CD4-positive, alpha-beta T cell treated with Interleukin-1 beta for 1 hour (primary cell): ENCODE measurements at regions not wholly inside any gene's neighbourhood (a gene's known extent, or its start where the extent isn't known, plus 50 kb on each side); places are given as distances from the start of the nearest gene placed in this dataset.

Source experiments
- DNase-seq, 2 donors: peaks; one replicate each; pipeline ENCODE4 v3.0.0-alpha.2; 2020 to 2022

- DNase-seq = no peak
Measured at GRCh38 chr2:122447237-122447636, 691.8 kb downstream of the TSN start.

DNA sequence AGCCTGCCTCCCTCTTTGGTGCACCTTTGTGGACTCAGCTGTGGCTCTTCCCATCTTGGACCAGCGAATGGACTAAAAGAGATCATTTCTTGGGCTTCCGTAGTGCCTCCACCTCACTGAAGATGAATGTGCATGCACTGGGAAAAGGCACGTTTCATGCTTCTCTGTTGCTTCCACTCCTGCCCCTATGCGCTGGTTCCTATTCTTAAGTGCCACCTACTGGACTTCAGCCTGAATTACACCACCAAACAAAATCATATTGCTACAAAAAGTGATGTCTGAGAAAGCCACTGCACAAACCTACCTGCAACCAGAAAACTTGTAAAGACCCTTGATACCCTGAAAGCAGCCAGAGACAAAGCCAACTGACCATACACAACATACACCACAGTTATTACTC lies 695.6 kb downstream of the TSN start:
- DNase-seq = no peak

DNA sequence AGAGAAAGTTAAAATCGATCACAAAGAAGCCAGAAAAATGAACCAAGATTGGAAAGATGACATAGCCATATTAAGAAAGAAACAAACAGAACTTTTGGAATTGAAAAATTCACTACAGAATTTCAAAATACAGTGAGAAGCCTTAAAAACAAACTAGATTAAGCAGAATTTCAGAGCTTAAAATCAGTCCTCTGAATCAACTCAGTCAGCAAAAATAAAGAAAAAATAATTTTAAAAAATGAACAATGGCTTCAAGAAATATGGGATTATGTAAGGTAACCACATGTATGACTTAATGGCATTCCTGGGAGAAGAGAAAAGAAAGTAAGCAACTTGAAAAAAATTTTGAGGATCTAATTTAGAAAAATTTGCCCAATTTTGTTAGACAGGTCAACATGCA lies 696.2 kb downstream of the TSN start:
- DNase-seq = no peak

- DNase-seq = no peak
Measured at GRCh38 chr2:122469147-122469546, 713.7 kb downstream of the TSN start.

DNA sequence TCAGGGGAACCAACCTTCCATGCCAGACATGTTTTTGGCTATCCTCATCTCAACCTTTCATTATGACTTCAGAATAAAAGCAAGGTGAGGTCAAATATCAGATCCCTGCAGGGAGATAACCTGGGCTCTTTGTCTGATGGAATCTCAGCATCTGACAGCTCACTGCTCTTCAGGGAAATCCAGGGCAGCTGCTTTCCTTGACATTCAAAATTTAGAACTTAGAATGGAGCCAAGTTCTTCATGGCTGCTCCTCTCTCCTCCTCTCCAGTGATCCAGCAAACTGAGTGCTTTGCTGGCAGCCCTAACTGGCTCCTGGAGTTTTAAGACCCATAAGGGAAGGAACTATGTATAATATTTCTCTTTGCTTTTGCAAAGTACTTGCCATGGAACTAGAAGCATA lies 716.3 kb downstream of the TSN start:
- no peak for DNase-seq

- no peak for DNase-seq
Measured at GRCh38 chr2:122478117-122478516, 722.7 kb downstream of the TSN start.

DNA sequence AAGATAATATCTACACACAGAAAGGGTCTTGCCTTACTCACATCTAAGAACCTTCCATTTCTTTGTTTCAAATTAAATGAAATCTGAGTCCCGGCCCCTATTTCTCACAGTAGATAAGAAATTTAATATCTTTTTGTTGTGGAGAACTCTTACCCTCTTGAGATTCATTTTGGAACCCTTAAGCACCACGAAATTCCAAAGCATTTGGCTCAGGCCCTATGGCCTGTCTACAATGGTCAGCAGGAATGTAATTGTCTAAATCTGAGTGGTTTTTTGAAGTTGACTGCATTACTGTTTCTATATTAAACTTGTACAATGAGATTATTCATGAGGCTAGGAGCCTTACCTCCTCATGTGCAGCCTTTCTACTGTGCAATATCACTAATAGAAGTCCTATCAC lies 723.3 kb downstream of the TSN start:
- DNase-seq = no peak

GRCh38 chr2:122480501-122481243 lies 725.2 kb downstream of the TSN start:
- DNase-seq = no peak

DNA sequence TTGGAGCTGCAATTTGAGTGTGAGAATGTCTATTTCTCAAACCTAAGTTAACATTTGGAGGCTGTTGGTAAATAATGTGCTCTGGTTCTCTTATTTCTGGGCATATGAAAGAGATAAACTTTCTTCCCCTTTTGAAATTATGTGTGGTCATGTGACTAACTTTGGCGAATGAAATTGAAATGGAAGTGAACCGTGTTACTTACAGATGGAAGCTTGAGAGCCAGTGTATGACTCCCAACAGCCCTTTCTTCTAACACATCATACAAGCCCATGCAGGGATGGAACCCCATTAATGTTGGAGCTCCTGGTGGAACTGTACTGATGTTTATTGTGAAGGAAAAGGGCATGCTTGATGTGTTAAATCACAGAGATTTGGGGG lies 725.8 kb downstream of the TSN start:
- no peak for DNase-seq

DNA sequence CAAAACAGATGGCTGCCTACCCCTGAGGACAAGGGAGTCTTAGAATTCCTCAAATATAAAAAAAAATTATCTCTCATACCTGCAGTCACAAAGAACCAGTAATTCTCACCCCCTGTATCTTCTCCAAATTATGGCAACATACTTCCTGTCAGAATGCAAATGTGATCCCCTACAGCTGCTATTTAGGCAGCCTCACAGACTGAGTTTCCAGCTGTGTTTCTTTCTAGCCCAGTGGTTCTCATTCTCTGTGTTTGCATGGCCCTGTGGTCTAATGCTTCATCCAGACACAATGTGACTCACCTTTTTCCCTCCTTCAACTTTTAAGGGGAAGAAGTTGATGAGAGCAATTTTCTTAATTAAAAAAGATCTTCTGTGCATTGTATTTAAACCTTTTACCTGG lies 726.3 kb downstream of the TSN start:
- no peak for DNase-seq

DNA sequence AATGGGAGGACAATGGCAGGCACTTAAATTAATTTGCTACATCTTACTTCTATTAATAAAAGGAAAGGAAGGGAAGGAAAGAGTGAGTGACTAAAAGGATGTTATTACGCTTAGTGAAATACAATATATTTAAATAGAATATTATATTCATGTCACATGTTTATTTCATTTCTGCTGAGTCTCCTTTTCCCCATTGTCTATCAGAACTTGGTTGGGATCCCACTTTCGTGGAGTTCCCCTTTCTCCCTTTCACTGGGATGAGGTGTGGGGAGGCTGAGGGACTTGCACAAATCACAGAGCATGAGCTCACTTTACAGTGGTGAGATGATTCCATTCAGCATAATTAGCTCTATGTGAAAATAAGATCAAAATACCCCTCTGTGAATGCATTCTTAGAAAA lies 730.6 kb downstream of the TSN start:
- DNase-seq = no peak

GRCh38 chr2:122486705-122487415 lies 731.4 kb downstream of the TSN start:
- no peak for DNase-seq

DNA sequence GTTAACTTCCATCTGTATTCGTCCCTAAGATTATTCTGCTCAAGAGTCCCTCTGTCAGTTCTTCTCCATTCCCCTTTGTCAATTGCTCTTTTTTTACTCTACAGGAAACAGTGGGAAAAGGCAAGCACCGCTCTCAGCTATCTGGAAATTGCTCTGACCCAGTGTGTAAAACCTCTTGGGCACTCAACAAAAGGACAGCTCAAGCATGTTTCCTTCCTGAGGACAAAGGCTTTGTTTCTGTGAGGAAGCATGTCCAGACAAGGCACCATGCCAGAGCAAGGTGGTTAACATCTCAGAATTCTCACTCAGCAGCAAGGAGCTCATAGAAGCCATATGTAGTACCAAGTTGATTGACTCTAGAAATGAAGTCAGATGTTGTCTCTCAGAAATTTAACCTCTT lies 735.6 kb downstream of the TSN start:
- no peak for DNase-seq

- no peak for DNase-seq
Measured at GRCh38 chr2:122500316-122501105, 745.1 kb downstream of the TSN start.

GRCh38 chr2:122506620-122507019 lies 751.2 kb downstream of the TSN start:
- DNase-seq = no peak

GRCh38 chr2:122507261-122507660 lies 751.8 kb downstream of the TSN start:
- DNase-seq = no peak

DNA sequence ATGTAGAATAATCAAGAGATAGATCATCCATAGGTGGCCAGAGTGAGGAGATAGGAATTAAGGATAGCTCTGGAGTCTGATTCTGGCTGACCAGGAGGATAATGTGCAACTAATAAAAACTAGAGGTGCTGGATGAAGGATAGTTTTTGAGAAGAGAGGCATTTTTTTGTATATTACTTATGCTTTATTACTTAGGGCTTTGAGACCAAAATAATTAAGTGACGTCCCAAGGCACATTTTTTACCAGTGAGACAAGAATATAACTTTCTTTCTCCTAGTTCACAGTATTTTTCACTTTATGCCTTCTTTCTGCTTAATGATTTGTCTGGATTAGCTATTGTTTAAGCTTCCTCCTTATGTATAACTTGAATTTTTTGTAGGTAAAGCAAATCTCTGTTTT lies 756.6 kb downstream of the TSN start:
- DNase-seq = no peak

DNA sequence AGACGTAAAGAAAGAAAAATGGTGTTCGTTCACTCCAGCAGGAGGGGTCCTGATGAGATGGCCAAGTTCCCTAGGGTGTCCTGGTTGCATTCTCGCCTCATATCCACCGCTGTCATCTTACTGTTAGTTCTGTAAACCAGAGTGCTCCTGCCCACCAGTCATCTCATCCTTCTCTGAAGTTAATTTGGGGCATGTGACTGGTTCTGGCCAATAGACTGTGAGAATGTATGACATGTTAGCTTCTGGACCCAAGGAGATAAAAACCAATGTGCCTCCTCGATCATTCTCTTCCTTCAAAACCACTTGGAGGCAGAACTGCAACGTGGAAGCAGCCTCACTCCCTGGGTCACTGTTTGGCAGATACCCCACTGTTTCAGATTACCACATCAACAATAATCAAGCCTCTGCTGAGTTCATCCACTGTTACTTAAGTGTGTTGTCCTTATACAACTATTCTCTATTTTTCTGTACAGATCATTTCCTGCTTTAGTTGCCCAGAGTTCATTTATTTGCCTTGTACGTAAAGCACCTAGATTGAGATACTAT lies 759.1 kb downstream of the TSN start:
- no peak for DNase-seq

- DNase-seq = no peak
Measured at GRCh38 chr2:122515731-122516290, 760.4 kb downstream of the TSN start.

- DNase-seq = no peak
Measured at GRCh38 chr2:122516775-122517174, 761.3 kb downstream of the TSN start.

GRCh38 chr2:122519366-122519765 lies 763.9 kb downstream of the TSN start:
- DNase-seq = no peak

DNA sequence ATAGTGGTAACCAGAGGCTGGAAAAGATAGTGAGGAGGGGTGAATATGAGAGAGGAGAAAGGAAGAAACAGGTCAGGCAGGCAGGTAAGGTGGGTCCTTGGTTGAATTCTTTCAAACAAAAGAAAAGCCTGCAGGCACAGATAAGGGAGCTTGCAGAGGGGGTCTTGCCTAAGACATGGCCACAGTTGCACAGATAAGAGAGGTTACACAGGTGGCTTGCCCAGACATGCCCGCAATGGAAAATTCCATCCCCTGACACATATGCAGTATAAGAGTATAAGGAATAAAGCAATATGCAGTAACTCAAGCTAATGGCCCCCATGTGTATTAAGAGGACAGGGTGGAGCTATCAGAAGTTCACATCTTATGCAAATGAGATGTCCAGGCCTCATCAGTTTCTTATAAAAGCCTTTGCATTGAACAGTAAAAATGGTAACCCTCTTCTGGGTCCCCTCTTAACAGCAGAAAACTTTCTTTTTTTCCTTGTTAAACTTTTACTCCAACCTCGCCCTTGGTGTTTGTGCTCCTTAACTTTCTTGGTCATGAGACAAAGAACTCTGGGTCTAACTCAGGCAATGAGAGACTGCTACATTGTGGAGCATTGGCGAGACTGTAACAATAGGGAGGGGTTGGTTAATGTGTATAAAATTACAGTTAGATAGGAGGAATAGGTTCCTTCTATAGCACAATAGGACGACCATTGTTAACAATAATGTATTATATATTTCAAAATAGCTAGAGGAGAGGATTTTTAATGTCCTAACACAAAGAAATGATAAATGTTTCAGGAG lies 764.6 kb downstream of the TSN start:
- no peak for DNase-seq
